DMS79 (cell line): ENCODE measurements at regions not wholly inside any gene's neighbourhood (a gene's known extent, or its start where the extent isn't known, plus 50 kb on each side); places are given as distances from the start of the nearest gene placed in this dataset.
"Not testable (repeated sequence)": the region's sequence is repeated elsewhere in the genome, so short reads cannot be mapped to it uniquely, and the experiment has no call there.

Experiments
- DNase-seq: peaks from one replicate; lab custom pipeline; 2025; lab: John Stamatoyannopoulos, UW

GRCh38 chr4:126529997-126530396, 1102.8 kb upstream of the INTU start:
- no peak for DNase-seq

- DNase-seq = no peak
These were observed 1101.7 kb upstream of the INTU start for GRCh38 chr4:126530996-126531585.

- no peak for DNase-seq
These were observed 1100.2 kb upstream of the INTU start for GRCh38 chr4:126532527-126532926.

GRCh38 chr4:126533146-126533805, 1099.5 kb upstream of the INTU start:
- no peak for DNase-seq

- no peak for DNase-seq
These were observed 1093.0 kb upstream of the INTU start for GRCh38 chr4:126539771-126540170.

GRCh38 chr4:126541820-126542219, 1090.9 kb upstream of the INTU start:
- DNase-seq = no peak

GRCh38 chr4:126544276-126544675, 1088.5 kb upstream of the INTU start:
- no peak for DNase-seq

- DNase-seq = not testable (repeated sequence)
These were observed 1086.6 kb upstream of the INTU start for GRCh38 chr4:126546197-126546596.

- DNase-seq = no peak
These were observed 1085.4 kb upstream of the INTU start for GRCh38 chr4:126547352-126547751.

- DNase-seq = no peak
These were observed 1083.9 kb upstream of the INTU start for GRCh38 chr4:126548890-126549289.

- DNase-seq = no peak
These were observed 1080.4 kb upstream of the INTU start for GRCh38 chr4:126552321-126552720.

GRCh38 chr4:126553248-126553647, 1079.5 kb upstream of the INTU start:
- DNase-seq = no peak

- no peak for DNase-seq
These were observed 1074.2 kb upstream of the INTU start for GRCh38 chr4:126558596-126558995.

- DNase-seq = no peak
These were observed 1072.8 kb upstream of the INTU start for GRCh38 chr4:126559961-126560360.

GRCh38 chr4:126560794-126561193, 1072.0 kb upstream of the INTU start:
- DNase-seq = no peak

- DNase-seq = no peak
These were observed 1069.4 kb upstream of the INTU start for GRCh38 chr4:126563389-126563788.

GRCh38 chr4:126564283-126564854, 1068.4 kb upstream of the INTU start:
- no peak for DNase-seq

GRCh38 chr4:126568652-126569570, 1063.8 kb upstream of the INTU start:
- DNase-seq = no peak

- DNase-seq = no peak
These were observed 1060.5 kb upstream of the INTU start for GRCh38 chr4:126572264-126572663.

GRCh38 chr4:126582737-126583136, 1050.0 kb upstream of the INTU start:
- DNase-seq = no peak

- no peak for DNase-seq
These were observed 1049.2 kb upstream of the INTU start for GRCh38 chr4:126583509-126583908.

GRCh38 chr4:126591583-126591982, 1041.2 kb upstream of the INTU start:
- DNase-seq = no peak

- DNase-seq = no peak
These were observed 1040.7 kb upstream of the INTU start for GRCh38 chr4:126592088-126592487.
